Progenitor cell of endocrine pancreas (in vitro differentiated cells): ENCODE measurements at regions not wholly inside any gene's neighbourhood (a gene's known extent, or its start where the extent isn't known, plus 50 kb on each side); places are given as distances from the start of the nearest gene placed in this dataset.

Source experiments
- DNase-seq: peaks from one replicate; pipeline ENCODE4 v3.0.0; 2021; ENCODE audit warnings: low spot score; ENCODE audit not compliant: unreplicated experiment
- H3K27ac Mint-ChIP-seq: 2 replicates; pipeline ENCODE4 v1.8.0; 2021; ENCODE audit warnings: mild to moderate bottlenecking, moderate library complexity, mixed read lengths
- H3K27me3 Mint-ChIP-seq: 2 replicates; pipeline ENCODE4 v1.8.0; 2021; ENCODE audit warnings: mixed read lengths
- H3K36me3 Mint-ChIP-seq: 2 replicates; pipeline ENCODE4 v1.8.0; 2022; ENCODE audit warnings: mixed read lengths; ENCODE audit not compliant: insufficient read depth
- H3K4me1 Mint-ChIP-seq: 2 replicates; pipeline ENCODE4 v1.8.0; 2021; ENCODE audit warnings: low read depth, mixed read lengths
- H3K4me3 Mint-ChIP-seq: 2 replicates; pipeline ENCODE4 v1.8.0; 2021; ENCODE audit warnings: low read depth, mild to moderate bottlenecking, moderate library complexity, mixed read lengths
- H3K9me3 Mint-ChIP-seq: 2 replicates; pipeline ENCODE4 v1.8.0; 2021; ENCODE audit warnings: low read depth, mixed read lengths
- TF ChIP-seq, protein P1 (sequence below): fragments of 200-600 bp; sonication (generic); IDR thresholded peaks from one replicate; pipeline ENCODE4 v1.5.0; 2021; ENCODE audit warnings: antibody characterized with exemption, mild to moderate bottlenecking; ENCODE audit not compliant: unreplicated experiment

- Mint-ChIP-seq H3K9me3 (peaks cover 4% of the 10 kb centered on the region), H3K27ac (no peak overlapping the region), H3K27me3 (peaks cover 3% of the 10 kb centered on the region), H3K4me1 (no peaks in the 10 kb centered on the region), H3K36me3 (peaks cover 1% of the 10 kb centered on the region), H3K4me3 (no peak overlapping the region)
- TF ChIP-seq, protein P1, sequence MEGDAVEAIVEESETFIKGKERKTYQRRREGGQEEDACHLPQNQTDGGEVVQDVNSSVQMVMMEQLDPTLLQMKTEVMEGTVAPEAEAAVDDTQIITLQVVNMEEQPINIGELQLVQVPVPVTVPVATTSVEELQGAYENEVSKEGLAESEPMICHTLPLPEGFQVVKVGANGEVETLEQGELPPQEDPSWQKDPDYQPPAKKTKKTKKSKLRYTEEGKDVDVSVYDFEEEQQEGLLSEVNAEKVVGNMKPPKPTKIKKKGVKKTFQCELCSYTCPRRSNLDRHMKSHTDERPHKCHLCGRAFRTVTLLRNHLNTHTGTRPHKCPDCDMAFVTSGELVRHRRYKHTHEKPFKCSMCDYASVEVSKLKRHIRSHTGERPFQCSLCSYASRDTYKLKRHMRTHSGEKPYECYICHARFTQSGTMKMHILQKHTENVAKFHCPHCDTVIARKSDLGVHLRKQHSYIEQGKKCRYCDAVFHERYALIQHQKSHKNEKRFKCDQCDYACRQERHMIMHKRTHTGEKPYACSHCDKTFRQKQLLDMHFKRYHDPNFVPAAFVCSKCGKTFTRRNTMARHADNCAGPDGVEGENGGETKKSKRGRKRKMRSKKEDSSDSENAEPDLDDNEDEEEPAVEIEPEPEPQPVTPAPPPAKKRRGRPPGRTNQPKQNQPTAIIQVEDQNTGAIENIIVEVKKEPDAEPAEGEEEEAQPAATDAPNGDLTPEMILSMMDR: no peak
- no peak for DNase-seq
Observed at GRCh38 chr9:87180841-87181240, 233.5 kb upstream of the GAS1 start.

DNA sequence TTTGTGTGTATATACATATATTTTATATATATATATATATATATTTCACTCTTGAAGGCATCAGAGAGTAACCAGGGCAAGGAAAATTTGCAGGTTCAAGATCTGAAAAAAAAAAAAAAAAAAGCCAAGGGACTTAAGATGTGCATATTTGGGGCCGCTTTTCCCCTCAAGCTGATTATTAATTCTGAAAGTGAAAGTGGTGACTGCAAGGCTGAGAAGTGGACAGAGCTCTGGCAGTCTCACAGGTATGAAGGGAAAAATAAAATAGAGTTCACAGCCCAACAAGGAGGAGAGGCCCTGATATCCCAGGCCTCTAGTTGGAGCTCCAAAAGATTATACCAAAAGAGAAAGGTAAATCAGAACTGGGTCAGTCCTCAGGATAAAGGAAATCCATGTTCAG is 234.4 kb upstream of the GAS1 start:
- H3K4me1 Mint-ChIP-seq: no peaks in the 10 kb centered on the region
- no peak overlapping the region for H3K27ac Mint-ChIP-seq
- H3K36me3 Mint-ChIP-seq: peaks cover 1% of the 10 kb centered on the region

GRCh38 chr9:87184956-87185642 is 237.8 kb upstream of the GAS1 start:
- TF ChIP-seq, protein P1: no peak
- H3K27ac Mint-ChIP-seq: no peak overlapping the region
- peaks cover 1% of the 10 kb centered on the region for H3K36me3 Mint-ChIP-seq
- no peak for DNase-seq
- H3K4me1 Mint-ChIP-seq: no peaks in the 10 kb centered on the region
- H3K9me3 Mint-ChIP-seq: peaks cover 4% of the 10 kb centered on the region
- H3K27me3 Mint-ChIP-seq: no peaks in the 10 kb centered on the region
- H3K4me3 Mint-ChIP-seq: no peak overlapping the region

More for the DNA sequence above, 234.4 kb upstream of the GAS1 start:
- H3K27me3 Mint-ChIP-seq: peaks cover 3% of the 10 kb centered on the region
- TF ChIP-seq, protein P1: no peak
- H3K4me3 Mint-ChIP-seq: no peak overlapping the region
- no peak for DNase-seq
- peaks cover 4% of the 10 kb centered on the region for H3K9me3 Mint-ChIP-seq

- H3K4me3 Mint-ChIP-seq: no peak overlapping the region
- no peaks in the 10 kb centered on the region for H3K9me3 Mint-ChIP-seq
- H3K27ac Mint-ChIP-seq: no peak overlapping the region
- H3K27me3 Mint-ChIP-seq: peaks cover 3% of the 10 kb centered on the region
- TF ChIP-seq, protein P1: no peak
- H3K4me1 Mint-ChIP-seq: no peaks in the 10 kb centered on the region
- DNase-seq: no peak
- H3K36me3 Mint-ChIP-seq: no peaks in the 10 kb centered on the region
Observed at GRCh38 chr9:87187656-87188055, 240.3 kb upstream of the GAS1 start.

DNA sequence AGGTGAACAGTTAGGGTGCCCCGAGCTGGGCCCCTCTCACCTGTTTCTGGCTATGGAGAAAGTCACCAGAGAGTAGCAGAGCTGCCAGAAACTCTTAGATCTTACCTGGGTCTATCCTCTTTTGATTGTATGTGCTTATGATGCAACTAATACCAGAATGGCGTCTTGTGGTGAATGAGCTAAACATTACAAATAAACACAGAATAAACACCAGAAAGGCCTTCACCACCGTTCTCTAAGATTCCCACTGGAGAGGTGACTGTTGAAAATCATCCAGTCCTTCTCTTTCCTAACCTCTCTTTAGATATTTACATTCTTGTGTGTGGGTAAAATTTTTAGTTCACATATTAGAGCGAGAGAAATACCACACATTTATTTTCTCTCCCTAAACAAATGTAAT is 241.7 kb upstream of the GAS1 start:
- H3K27ac Mint-ChIP-seq: no peak overlapping the region
- peaks cover 3% of the 10 kb centered on the region for H3K27me3 Mint-ChIP-seq
- TF ChIP-seq, protein P1: no peak
- DNase-seq: no peak
- no peak overlapping the region for H3K4me3 Mint-ChIP-seq
- no peaks in the 10 kb centered on the region for H3K9me3 Mint-ChIP-seq
- H3K4me1 Mint-ChIP-seq: no peaks in the 10 kb centered on the region
- H3K36me3 Mint-ChIP-seq: no peaks in the 10 kb centered on the region
